GM12875 (cell line): ENCODE measurements at regions not wholly inside any gene's neighbourhood (a gene's known extent, or its start where the extent isn't known, plus 50 kb on each side); places are given as distances from the start of the nearest gene placed in this dataset.

Experiments used
- H3K4me3 ChIP-seq: one replicate; pipeline ENCODE4 v1.5.1; 2011; ENCODE audit warnings: low read depth, low read length, control low read depth
- CTCF ChIP-seq: IDR thresholded peaks from 2 replicates; pipeline ENCODE4 v1.5.1; 2011; ENCODE audit warnings: low read depth, mild to moderate bottlenecking, control low read depth, inconsistent platforms, low read length, moderate library complexity, borderline replicate concordance; ENCODE audit not compliant: insufficient read depth

GRCh38 chr13:31441800-31442510 lies 242.2 kb downstream of the B3GLCT start:
- no peak overlapping the region for H3K4me3 ChIP-seq
- TF ChIP-seq CTCF: no peak

- no peak for TF ChIP-seq CTCF
- no peak overlapping the region for H3K4me3 ChIP-seq
These were observed 242.8 kb downstream of the B3GLCT start for GRCh38 chr13:31442571-31442970.

- TF ChIP-seq CTCF: no peak
- H3K4me3 ChIP-seq: no peak overlapping the region
These were observed 244.6 kb downstream of the B3GLCT start for GRCh38 chr13:31444266-31444856.

DNA sequence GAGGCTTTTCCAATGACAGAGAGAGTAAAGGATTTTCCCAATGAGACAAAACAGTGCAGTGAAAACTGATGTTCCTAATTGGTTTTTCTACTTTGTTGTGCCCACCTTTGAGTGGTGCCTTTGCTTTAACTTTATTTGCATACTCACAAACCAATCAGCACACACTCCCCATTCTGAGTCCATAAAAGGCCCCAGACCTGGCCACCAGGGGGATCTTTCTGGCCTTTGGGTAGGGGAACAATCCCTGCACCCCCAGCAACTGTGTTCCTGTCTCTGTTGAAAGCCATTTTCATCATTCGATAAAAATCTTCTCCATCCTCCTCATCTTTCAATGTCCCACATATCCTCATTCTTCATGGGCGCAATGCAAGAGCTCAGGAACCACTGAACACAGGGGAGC lies 252.8 kb downstream of the B3GLCT start:
- TF ChIP-seq CTCF: no peak

GRCh38 chr13:31455581-31455980 lies 255.8 kb downstream of the B3GLCT start:
- TF ChIP-seq CTCF: no peak
- no peak overlapping the region for H3K4me3 ChIP-seq

More for the DNA sequence above, 252.8 kb downstream of the B3GLCT start:
- H3K4me3 ChIP-seq: no peak overlapping the region

DNA sequence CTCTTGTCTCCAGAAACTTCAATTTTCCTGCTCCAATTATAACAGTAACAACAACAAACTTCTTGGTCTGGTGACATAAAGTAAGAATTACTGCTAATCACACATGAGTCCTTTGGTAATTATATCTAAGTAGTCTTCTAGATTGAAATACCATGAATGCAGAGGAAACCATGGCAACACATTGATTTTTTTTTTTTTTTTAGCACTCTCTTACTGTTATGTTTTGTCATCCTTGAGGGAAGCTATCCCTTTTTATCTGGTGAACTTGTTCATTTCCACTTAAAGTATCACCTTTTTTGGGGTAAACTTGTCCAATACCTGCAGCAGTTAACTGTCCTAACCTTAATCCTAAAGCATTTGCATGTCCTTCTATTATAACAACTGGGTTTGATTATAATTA lies 256.3 kb downstream of the B3GLCT start:
- no peak for TF ChIP-seq CTCF
- no peak overlapping the region for H3K4me3 ChIP-seq

- TF ChIP-seq CTCF: no peak
- no peak overlapping the region for H3K4me3 ChIP-seq
These were observed 260.3 kb downstream of the B3GLCT start for GRCh38 chr13:31460061-31460460.
